Bronchial epithelial cell (primary cell): ENCODE measurements at regions not wholly inside any gene's neighbourhood (a gene's known extent, or its start where the extent isn't known, plus 50 kb on each side); places are given as distances from the start of the nearest gene placed in this dataset.

Source experiments
- DNase-seq: peaks from one replicate; pipeline ENCODE4 v3.0.0-alpha.2; 2010; ENCODE audit warnings: low read depth
- FAIRE-seq: peaks from 2 replicates; lab custom pipeline; 2011; peaks lifted over from hg19 to GRCh38; lab: Jason Lieb, UNC
- H3K27me3 ChIP-seq: 2 replicates; pipeline ENCODE4 v1.5.1; 2011; ENCODE audit warnings: low read length; ENCODE audit not compliant: control insufficient read depth, insufficient read depth
- H3K36me3 ChIP-seq: 2 replicates; pipeline ENCODE4 v1.5.1; 2011; ENCODE audit warnings: low read length; ENCODE audit not compliant: control insufficient read depth, insufficient read depth
- H3K4me3 ChIP-seq: 2 replicates; pipeline ENCODE4 v1.5.1; 2011; ENCODE audit warnings: mild to moderate bottlenecking, low read depth, low read length, control low read depth
- TF ChIP-seq, protein P1 (sequence below): IDR thresholded peaks from 2 replicates; pipeline ENCODE4 v1.5.1; 2011; ENCODE audit warnings: mild to moderate bottlenecking, moderate library complexity, low read length, control low read depth, inconsistent platforms; ENCODE audit not compliant: insufficient read depth, severe bottlenecking

DNA sequence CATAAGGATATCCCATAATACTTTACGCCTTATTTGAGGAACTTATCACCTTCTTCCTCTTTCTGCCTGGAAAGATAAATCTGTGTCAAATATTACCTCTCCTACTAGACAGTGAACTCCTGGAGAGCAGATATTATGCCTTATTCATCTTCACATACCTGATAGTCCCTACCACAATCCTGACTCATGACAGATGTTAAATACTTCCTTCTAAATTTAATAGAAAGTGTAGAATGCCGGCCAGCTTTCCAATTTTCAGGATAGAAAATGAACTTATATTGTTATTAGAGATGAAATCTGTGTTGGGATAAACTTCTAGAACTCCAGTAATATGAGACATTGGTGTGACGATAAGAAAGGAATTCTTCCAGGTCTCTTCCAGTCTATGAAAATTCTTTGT is 89.0 kb downstream of the GCNT4 start:
- no peak overlapping the region for H3K4me3 ChIP-seq
- FAIRE-seq, result no peak
- H3K36me3 ChIP-seq, result no peaks in the 10 kb centered on the region
- DNase-seq, result peak; percentile 35
- TF ChIP-seq, protein P1, sequence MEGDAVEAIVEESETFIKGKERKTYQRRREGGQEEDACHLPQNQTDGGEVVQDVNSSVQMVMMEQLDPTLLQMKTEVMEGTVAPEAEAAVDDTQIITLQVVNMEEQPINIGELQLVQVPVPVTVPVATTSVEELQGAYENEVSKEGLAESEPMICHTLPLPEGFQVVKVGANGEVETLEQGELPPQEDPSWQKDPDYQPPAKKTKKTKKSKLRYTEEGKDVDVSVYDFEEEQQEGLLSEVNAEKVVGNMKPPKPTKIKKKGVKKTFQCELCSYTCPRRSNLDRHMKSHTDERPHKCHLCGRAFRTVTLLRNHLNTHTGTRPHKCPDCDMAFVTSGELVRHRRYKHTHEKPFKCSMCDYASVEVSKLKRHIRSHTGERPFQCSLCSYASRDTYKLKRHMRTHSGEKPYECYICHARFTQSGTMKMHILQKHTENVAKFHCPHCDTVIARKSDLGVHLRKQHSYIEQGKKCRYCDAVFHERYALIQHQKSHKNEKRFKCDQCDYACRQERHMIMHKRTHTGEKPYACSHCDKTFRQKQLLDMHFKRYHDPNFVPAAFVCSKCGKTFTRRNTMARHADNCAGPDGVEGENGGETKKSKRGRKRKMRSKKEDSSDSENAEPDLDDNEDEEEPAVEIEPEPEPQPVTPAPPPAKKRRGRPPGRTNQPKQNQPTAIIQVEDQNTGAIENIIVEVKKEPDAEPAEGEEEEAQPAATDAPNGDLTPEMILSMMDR, result no peak
- H3K27me3 ChIP-seq, result no peaks in the 10 kb centered on the region

DNA sequence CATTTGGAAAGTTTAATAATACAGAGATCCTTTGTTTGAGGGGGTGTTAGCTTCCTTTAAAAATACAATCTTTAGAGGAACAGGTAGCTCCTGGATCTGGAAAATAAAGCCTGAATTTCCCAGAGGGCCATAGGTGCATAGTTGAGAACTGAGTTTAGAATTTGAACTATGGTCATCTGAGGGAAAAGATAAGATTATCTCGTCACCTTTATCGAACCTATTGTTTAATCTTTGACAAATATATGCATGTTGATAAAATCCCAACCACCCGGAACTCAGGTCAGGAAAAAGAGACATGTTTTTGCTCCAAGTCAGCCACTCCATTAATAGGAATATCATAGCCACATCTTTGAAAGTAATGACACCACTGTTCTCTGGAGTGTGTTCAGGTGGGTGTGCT is 91.7 kb upstream of the FAM169A start:
- H3K4me3 ChIP-seq, result no peak overlapping the region
- TF ChIP-seq, protein P1, result no peak
- DNase-seq (no peak), FAIRE-seq (no peak)
- no peaks in the 10 kb centered on the region for H3K27me3 ChIP-seq
- H3K36me3 ChIP-seq, result no peaks in the 10 kb centered on the region

DNA sequence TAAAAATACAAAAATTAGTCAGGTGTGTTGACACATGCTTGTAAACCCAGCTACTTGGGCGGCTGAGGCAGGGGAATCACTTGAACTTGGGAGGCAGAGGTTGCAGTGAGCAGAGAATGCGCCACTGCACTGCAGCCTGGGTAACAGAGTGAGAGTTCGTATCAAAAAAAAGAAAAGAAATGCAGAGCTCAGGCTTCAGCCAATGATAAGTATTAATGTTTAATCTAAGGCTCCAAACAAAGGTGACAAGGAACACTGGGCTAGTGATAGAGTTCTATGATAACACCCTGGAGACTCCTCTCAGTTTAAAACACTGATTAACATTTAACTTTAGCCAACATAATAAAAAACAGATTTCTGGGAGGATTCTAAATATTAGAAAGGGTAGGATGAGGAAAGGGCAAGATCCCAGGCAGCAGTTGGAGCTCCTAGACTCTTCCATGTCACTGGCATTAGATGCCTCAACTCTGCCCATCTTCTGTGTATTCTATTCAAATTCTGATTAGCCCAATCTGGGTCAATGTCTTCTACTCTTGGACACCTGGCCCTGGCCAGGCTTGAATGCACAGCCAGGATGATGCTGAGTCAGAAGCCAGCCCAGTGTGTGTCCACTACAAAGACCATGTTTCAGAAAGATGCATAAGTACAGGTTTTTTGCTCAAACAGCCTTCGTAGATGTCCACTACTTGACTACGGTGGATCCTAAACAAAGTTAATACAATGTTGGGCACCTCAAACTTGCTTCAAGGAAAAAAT is 91.0 kb upstream of the FAM169A start:
- Histone ChIP-seq H3K36me3 (no peaks in the 10 kb centered on the region), H3K4me3 (no peak overlapping the region), H3K27me3 (no peaks in the 10 kb centered on the region)
- DNase-seq, result no peak
- TF ChIP-seq, protein P1, result no peak
- FAIRE-seq, result no peak

DNA sequence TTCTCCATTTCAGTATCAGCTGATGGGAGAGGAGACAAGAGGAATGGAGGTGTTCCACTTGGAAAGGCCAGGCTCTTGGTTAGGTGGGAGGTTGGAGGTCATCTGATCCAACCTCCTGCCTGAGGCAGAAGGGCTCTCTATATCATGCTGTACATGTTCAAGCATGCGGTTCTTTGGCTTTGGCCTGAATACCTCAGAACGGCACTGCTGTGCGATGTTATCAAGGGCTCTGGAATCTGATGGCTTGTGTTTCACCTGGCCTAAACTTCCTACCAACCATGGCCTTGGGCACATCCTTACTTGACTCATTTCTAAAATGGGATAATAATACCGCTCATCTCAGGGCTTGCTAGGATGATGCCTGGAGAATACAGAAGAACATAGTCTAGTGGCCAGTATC is 90.1 kb upstream of the FAM169A start:
- Histone ChIP-seq H3K36me3 (no peaks in the 10 kb centered on the region), H3K27me3 (no peaks in the 10 kb centered on the region), H3K4me3 (no peak overlapping the region)
- peak; percentile 96 for DNase-seq
- TF ChIP-seq, protein P1, result no peak
- peak; percentile 86 for FAIRE-seq

DNA sequence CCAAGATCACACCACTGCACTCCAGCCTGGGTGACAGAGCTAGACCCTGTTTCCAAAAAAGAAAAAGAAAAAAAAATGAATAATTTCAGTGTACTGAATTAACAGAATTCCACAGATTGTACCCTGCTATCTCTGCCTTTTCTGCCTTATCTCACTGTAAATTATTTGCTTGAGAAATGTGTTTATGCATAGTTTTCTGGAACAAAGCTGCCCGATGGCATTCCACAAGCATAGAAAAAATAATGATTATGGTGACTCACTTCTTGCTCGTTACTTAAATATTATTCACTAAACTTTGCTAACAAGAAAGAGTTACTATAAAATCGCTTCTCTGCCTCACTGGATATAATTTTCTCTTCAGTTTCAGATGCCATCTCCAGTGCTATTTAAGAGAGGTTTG is 88.7 kb upstream of the FAM169A start:
- no peak overlapping the region for H3K4me3 ChIP-seq
- no peaks in the 10 kb centered on the region for H3K27me3 ChIP-seq
- FAIRE-seq (no peak), DNase-seq (peak; percentile 79)
- TF ChIP-seq, protein P1, result no peak
- no peaks in the 10 kb centered on the region for H3K36me3 ChIP-seq
